Activated CD4-positive, alpha-beta memory T cell treated with anti-CD3 and anti-CD28 coated beads for 36 hours (primary cell): ENCODE measurements at regions not wholly inside any gene's neighbourhood (a gene's known extent, or its start where the extent isn't known, plus 50 kb on each side); places are given as distances from the start of the nearest gene placed in this dataset.
"Not testable (repeated sequence)": the region's sequence is repeated elsewhere in the genome, so short reads cannot be mapped to it uniquely, and the experiment has no call there.

Experiments used
- CTCF ChIA-PET: fragments of 350-600 bp; sonication (Branson Sonifier 250); formaldehyde crosslinking; loops from one replicate; lab custom pipeline; 2021; ENCODE audit warnings: antibody characterized with exemption, inconsistent platforms; lab: Charles Lee
- POLR2A ChIA-PET: fragments of 350-600 bp; sonication (Branson Sonifier 250); formaldehyde crosslinking; loops from one replicate; lab custom pipeline; 2021; ENCODE audit warnings: antibody characterized with exemption; lab: Charles Lee
- DNase-seq: peaks from one replicate; pipeline ENCODE4 v3.0.0-alpha.2; 2020
- H3K27ac Mint-ChIP-seq: one replicate; pipeline ENCODE4 v1.8.0; 2021; ENCODE audit warnings: mixed read lengths
- H3K27me3 Mint-ChIP-seq: one replicate; pipeline ENCODE4 v1.8.0; 2021; ENCODE audit warnings: mixed read lengths
- H3K36me3 Mint-ChIP-seq: one replicate; pipeline ENCODE4 v1.8.0; 2021; ENCODE audit warnings: mixed read lengths
- H3K4me1 Mint-ChIP-seq: one replicate; pipeline ENCODE4 v1.8.0; 2021; ENCODE audit warnings: low read depth, mixed read lengths
- H3K4me3 Mint-ChIP-seq: one replicate; pipeline ENCODE4 v1.8.0; 2021; ENCODE audit warnings: mild to moderate bottlenecking, mixed read lengths
- H3K9me3 Mint-ChIP-seq: one replicate; pipeline ENCODE4 v1.8.0; 2021; ENCODE audit warnings: mixed read lengths
- intact Hi-C: fragments of 100-400 bp; cut with micrococcal nuclease; formaldehyde crosslinking; loops from one replicate; pipeline ENCODE4 v1.15.1; 2023

- ChIA-PET POLR2A (no interaction called here), CTCF (interaction anchor here (1.0 kb wide), 1 partner anchor 11 kb away, joined by 3 read pairs; no protein-coding TSS in a partner anchor)
- Mint-ChIP-seq H3K4me1 (no peaks in the 10 kb centered on the region), H3K4me3 (no peak overlapping the region), H3K36me3 (no peaks in the 10 kb centered on the region), H3K9me3 (no peaks in the 10 kb centered on the region), H3K27ac (no peak overlapping the region), H3K27me3 (no peaks in the 10 kb centered on the region)
- intact Hi-C loops, result no loop called here
- no peak for DNase-seq
Measured at GRCh38 chr16:13441675-13442074, 478.3 kb upstream of the ERCC4 start.

- intact Hi-C loops, result no loop called here
- Mint-ChIP-seq H3K36me3 (no peaks in the 10 kb centered on the region), H3K4me1 (no peaks in the 10 kb centered on the region), H3K9me3 (no peaks in the 10 kb centered on the region), H3K27ac (no peak overlapping the region), H3K4me3 (no peak overlapping the region), H3K27me3 (no peaks in the 10 kb centered on the region)
- ChIA-PET CTCF (no interaction called here), POLR2A (no interaction called here)
- no peak for DNase-seq
Measured at GRCh38 chr16:13448346-13448745, 471.6 kb upstream of the ERCC4 start.

- intact Hi-C loops, result loop anchor here (5.0 kb wide), 2 partner anchors 556 to 1356 kb away; no protein-coding TSS in a partner anchor
- DNase-seq, result no peak
- Mint-ChIP-seq H3K27me3 (no peaks in the 10 kb centered on the region), H3K4me3 (no peak overlapping the region), H3K9me3 (no peaks in the 10 kb centered on the region), H3K27ac (no peak overlapping the region), H3K36me3 (no peaks in the 10 kb centered on the region), H3K4me1 (no peaks in the 10 kb centered on the region)
- CTCF ChIA-PET, result interaction anchor here (0.8 to 3.7 kb wide), 3 partner anchors 12 to 1359 kb away, joined by 3 to 15 read pairs (median 3); no protein-coding TSS in a partner anchor
- POLR2A ChIA-PET, result no interaction called here
Measured at GRCh38 chr16:13453325-13453724, 466.6 kb upstream of the ERCC4 start.

GRCh38 chr16:13453938-13454553 is 465.9 kb upstream of the ERCC4 start:
- Mint-ChIP-seq H3K4me1 (no peaks in the 10 kb centered on the region), H3K27ac (no peak overlapping the region), H3K27me3 (no peaks in the 10 kb centered on the region), H3K4me3 (no peak overlapping the region), H3K9me3 (no peaks in the 10 kb centered on the region), H3K36me3 (no peaks in the 10 kb centered on the region)
- ChIA-PET CTCF (interaction anchor here (1.2 to 3.7 kb wide), 2 partner anchors 1032 to 1359 kb away, joined by 3 to 15 read pairs; no protein-coding TSS in a partner anchor), POLR2A (no interaction called here)
- intact Hi-C loops, result loop anchor here (5.0 kb wide), 2 partner anchors 557 to 1357 kb away; no protein-coding TSS in a partner anchor
- DNase-seq, result peak; percentile 12

- no peak for DNase-seq
- Mint-ChIP-seq H3K9me3 (peaks cover 3% of the 10 kb centered on the region), H3K27me3 (no peaks in the 10 kb centered on the region), H3K36me3 (no peaks in the 10 kb centered on the region), H3K4me1 (no peaks in the 10 kb centered on the region), H3K4me3 (no peak overlapping the region), H3K27ac (no peak overlapping the region)
- CTCF ChIA-PET, result interaction anchor here (0.6 to 1.1 kb wide), 2 partner anchors 17 to 1009 kb away, joined by 3 to 7 read pairs; no protein-coding TSS in a partner anchor
- intact Hi-C loops, result no loop called here
- POLR2A ChIA-PET, result no interaction called here
Measured at GRCh38 chr16:13463619-13464018, 456.3 kb upstream of the ERCC4 start.

- intact Hi-C loops, result no loop called here
- peaks cover 8% of the 10 kb centered on the region for H3K9me3 Mint-ChIP-seq
- H3K4me3 Mint-ChIP-seq, result no peak overlapping the region
- no peak overlapping the region for H3K27ac Mint-ChIP-seq
- no peaks in the 10 kb centered on the region for H3K4me1 Mint-ChIP-seq
- CTCF ChIA-PET, result no interaction called here
- H3K36me3 Mint-ChIP-seq, result no peaks in the 10 kb centered on the region
- POLR2A ChIA-PET, result no interaction called here
- no peaks in the 10 kb centered on the region for H3K27me3 Mint-ChIP-seq
- DNase-seq, result no peak
Measured at GRCh38 chr16:13471036-13471435, 448.9 kb upstream of the ERCC4 start.

- no peaks in the 10 kb centered on the region for H3K27me3 Mint-ChIP-seq
- H3K36me3 Mint-ChIP-seq, result no peaks in the 10 kb centered on the region
- H3K27ac Mint-ChIP-seq, result no peak overlapping the region
- H3K4me3 Mint-ChIP-seq, result no peak overlapping the region
- H3K4me1 Mint-ChIP-seq, result no peaks in the 10 kb centered on the region
- ChIA-PET CTCF (no interaction called here), POLR2A (no interaction called here)
- intact Hi-C loops, result no loop called here
- peaks cover 19% of the 10 kb centered on the region for H3K9me3 Mint-ChIP-seq
- DNase-seq, result no peak
Measured at GRCh38 chr16:13478991-13479390, 441.0 kb upstream of the ERCC4 start.

- Mint-ChIP-seq H3K27me3 (no peaks in the 10 kb centered on the region), H3K4me3 (no peak overlapping the region), H3K4me1 (no peaks in the 10 kb centered on the region), H3K27ac (no peak overlapping the region), H3K36me3 (no peaks in the 10 kb centered on the region), H3K9me3 (peaks cover 21% of the 10 kb centered on the region)
- intact Hi-C loops, result no loop called here
- ChIA-PET POLR2A (no interaction called here), CTCF (no interaction called here)
- DNase-seq, result no peak
Measured at GRCh38 chr16:13479549-13479948, 440.4 kb upstream of the ERCC4 start.

GRCh38 chr16:13480801-13481200 is 439.2 kb upstream of the ERCC4 start:
- no peak for DNase-seq
- ChIA-PET POLR2A (no interaction called here), CTCF (no interaction called here)
- Mint-ChIP-seq H3K9me3 (peaks cover 26% of the 10 kb centered on the region), H3K27me3 (no peaks in the 10 kb centered on the region), H3K4me1 (no peaks in the 10 kb centered on the region), H3K4me3 (no peak overlapping the region), H3K27ac (no peak overlapping the region), H3K36me3 (no peaks in the 10 kb centered on the region)
- intact Hi-C loops, result no loop called here

- Mint-ChIP-seq H3K9me3 (peaks cover 22% of the 10 kb centered on the region), H3K4me1 (no peaks in the 10 kb centered on the region), H3K27ac (no peak overlapping the region), H3K4me3 (no peak overlapping the region), H3K36me3 (no peaks in the 10 kb centered on the region), H3K27me3 (no peaks in the 10 kb centered on the region)
- intact Hi-C loops, result no loop called here
- ChIA-PET CTCF (no interaction called here), POLR2A (no interaction called here)
- DNase-seq, result no peak
Measured at GRCh38 chr16:13483121-13483520, 436.8 kb upstream of the ERCC4 start.

GRCh38 chr16:13489416-13489815 is 430.5 kb upstream of the ERCC4 start:
- H3K4me1 Mint-ChIP-seq, H3K36me3 Mint-ChIP-seq, H3K27me3 Mint-ChIP-seq, H3K4me3 Mint-ChIP-seq, H3K27ac Mint-ChIP-seq, intact Hi-C loops, CTCF ChIA-PET, POLR2A ChIA-PET, DNase-seq: not testable (repeated sequence)
- peaks cover 13% of the 10 kb centered on the region for H3K9me3 Mint-ChIP-seq

GRCh38 chr16:13492046-13492445 is 427.9 kb upstream of the ERCC4 start:
- no peak overlapping the region for H3K27ac Mint-ChIP-seq
- no peaks in the 10 kb centered on the region for H3K27me3 Mint-ChIP-seq
- intact Hi-C loops, result no loop called here
- DNase-seq, result no peak
- POLR2A ChIA-PET, result no interaction called here
- CTCF ChIA-PET, result no interaction called here
- H3K4me3 Mint-ChIP-seq, result no peak overlapping the region
- H3K36me3 Mint-ChIP-seq, result no peaks in the 10 kb centered on the region
- H3K9me3 Mint-ChIP-seq, result peaks cover 3% of the 10 kb centered on the region
- no peaks in the 10 kb centered on the region for H3K4me1 Mint-ChIP-seq
